Posterior cingulate gyrus (tissue), 11 donors: ENCODE measurements at regions not wholly inside any gene's neighbourhood (a gene's known extent, or its start where the extent isn't known, plus 50 kb on each side); places are given as distances from the start of the nearest gene placed in this dataset.
"Not testable (repeated sequence)": the region's sequence is repeated elsewhere in the genome, so short reads cannot be mapped to it uniquely, and the experiment has no call there.

Experiments used
- DNase-seq, 10 donors: peaks; one replicate each; pipeline versions ENCODE4 v3.0.0 to v3.0.0-alpha.2; 2020 to 2021; ENCODE audit warnings: mixed read lengths in 3 of 10
- intact Hi-C: fragments of 100-400 bp; cut with DNase I; formaldehyde crosslinking; loops from one replicate; pipeline ENCODE4 v1.15.1; 2023

GRCh38 chr14:103257211-103257962, 76.7 kb upstream of the EIF5 start:
- no peak for DNase-seq
- intact Hi-C loops: no loop called here

- DNase-seq: no peak
- intact Hi-C loops: no loop called here
Observed at GRCh38 chr14:103258211-103258610, 75.8 kb upstream of the EIF5 start.

GRCh38 chr14:103259184-103259583, 74.9 kb upstream of the EIF5 start:
- intact Hi-C loops: no loop called here

GRCh38 chr14:103259801-103260628, 74.0 kb upstream of the EIF5 start:
- peak in 3 of 10 donors; percentile 76 to 83 (median 83) for DNase-seq
- intact Hi-C loops: no loop called here

More at GRCh38 chr14:103259184-103259583, 74.9 kb upstream of the EIF5 start:
- DNase-seq: no peak

GRCh38 chr14:103260629-103261124, 73.4 kb upstream of the EIF5 start:
- intact Hi-C loops: no loop called here
- DNase-seq: peak in 2 of 10 donors; percentile 4 to 20

- intact Hi-C loops: no loop called here
Observed at GRCh38 chr14:103267226-103267910, 66.7 kb upstream of the EIF5 start.

GRCh38 chr14:103271189-103271588, 62.8 kb upstream of the EIF5 start:
- no peak for DNase-seq
- intact Hi-C loops: no loop called here

More at GRCh38 chr14:103267226-103267910, 66.7 kb upstream of the EIF5 start:
- no peak for DNase-seq

- intact Hi-C loops: no loop called here
Observed at GRCh38 chr14:103273145-103273744, 60.8 kb upstream of the EIF5 start.

GRCh38 chr14:103273745-103274615, 60.1 kb upstream of the EIF5 start:
- no peak for DNase-seq
- intact Hi-C loops: no loop called here

More at GRCh38 chr14:103273145-103273744, 60.8 kb upstream of the EIF5 start:
- DNase-seq: no peak

GRCh38 chr14:103275000-103275399, 59.0 kb upstream of the EIF5 start:
- no peak for DNase-seq
- intact Hi-C loops: no loop called here

GRCh38 chr14:103277931-103278330, 56.1 kb upstream of the EIF5 start:
- intact Hi-C loops: no loop called here

GRCh38 chr14:103279142-103280025, 54.7 kb upstream of the EIF5 start:
- no peak for DNase-seq
- intact Hi-C loops: no loop called here

More at GRCh38 chr14:103277931-103278330, 56.1 kb upstream of the EIF5 start:
- no peak for DNase-seq

GRCh38 chr14:103280278-103280928, 53.6 kb upstream of the EIF5 start:
- intact Hi-C loops: no loop called here
- no peak for DNase-seq

- no peak for DNase-seq
- intact Hi-C loops: no loop called here
Observed at GRCh38 chr14:103281496-103282231, 52.4 kb upstream of the EIF5 start.

GRCh38 chr14:103282309-103282708, 51.7 kb upstream of the EIF5 start:
- intact Hi-C loops, DNase-seq: not testable (repeated sequence)

GRCh38 chr14:103282932-103283331, 51.1 kb upstream of the EIF5 start:
- no peak for DNase-seq
- intact Hi-C loops: no loop called here

GRCh38 chr14:103283916-103284315, 50.1 kb upstream of the EIF5 start:
- intact Hi-C loops: no loop called here
- no peak for DNase-seq
